Mesendoderm (in vitro differentiated cells): ENCODE measurements at regions not wholly inside any gene's neighbourhood (a gene's known extent, or its start where the extent isn't known, plus 50 kb on each side); places are given as distances from the start of the nearest gene placed in this dataset.

Source experiments
- DNase-seq: peaks from one replicate; pipeline ENCODE4 v3.0.0; 2013
- H2AK5ac ChIP-seq: 2 replicates; pipeline ENCODE4 v1.6.1; 2013; ENCODE audit warnings: low read length, inconsistent platforms
- H2BK120ac ChIP-seq: 2 replicates; pipeline ENCODE4 v1.6.1; 2013; ENCODE audit warnings: low read depth, mild to moderate bottlenecking, low read length, moderate library complexity, mixed read lengths
- H2BK15ac ChIP-seq: replicated peaks from 2 replicates; pipeline ENCODE4 v1.6.1; 2013; ENCODE audit warnings: low read depth, mild to moderate bottlenecking, moderate library complexity
- H2BK5ac ChIP-seq: 2 replicates; pipeline ENCODE4 v1.6.1; 2013; ENCODE audit warnings: low read length, inconsistent platforms
- H3K18ac ChIP-seq: 2 replicates; pipeline ENCODE4 v1.6.1; 2013; ENCODE audit warnings: mild to moderate bottlenecking, low read length, mixed read lengths
- H3K23ac ChIP-seq: one replicate; pipeline ENCODE4 v1.6.1; 2013; ENCODE audit warnings: low read length
- H3K27ac ChIP-seq: 2 replicates; pipeline ENCODE4 v1.5.1; 2013; ENCODE audit warnings: low read depth, mild to moderate bottlenecking, inconsistent platforms, low read length, moderate library complexity
- H3K27me3 ChIP-seq: 2 replicates; pipeline ENCODE4 v1.6.1; 2013; ENCODE audit warnings: low read length, control low read depth, mild to moderate bottlenecking, inconsistent platforms; ENCODE audit not compliant: insufficient read depth, poor library complexity
- H3K36me3 ChIP-seq: 2 replicates; pipeline ENCODE4 v1.6.1; 2013; ENCODE audit warnings: low read length, inconsistent platforms; ENCODE audit not compliant: control insufficient read depth, insufficient read depth
- H3K4ac ChIP-seq: one replicate; pipeline ENCODE4 v1.6.1; 2013; ENCODE audit warnings: low read depth, mild to moderate bottlenecking, low read length, moderate library complexity
- H3K4me1 ChIP-seq: 2 replicates; pipeline ENCODE4 v1.6.1; 2013; ENCODE audit warnings: low read depth, low read length, inconsistent platforms; ENCODE audit not compliant: control insufficient read depth
- H3K4me2 ChIP-seq: 2 replicates; pipeline ENCODE4 v1.6.1; 2013; ENCODE audit warnings: low read length
- H3K4me3 ChIP-seq: 2 replicates; pipeline ENCODE4 v1.5.1; 2013; ENCODE audit warnings: mild to moderate bottlenecking, low read length
- H3K56ac ChIP-seq: one replicate; pipeline ENCODE4 v1.6.1; 2013; ENCODE audit warnings: low read length
- H3K79me1 ChIP-seq: 2 replicates; pipeline ENCODE4 v1.6.1; 2013; ENCODE audit warnings: low read length, inconsistent platforms
- H3K79me2 ChIP-seq: 2 replicates; pipeline ENCODE4 v1.6.1; 2013; ENCODE audit warnings: mild to moderate bottlenecking, low read length; ENCODE audit not compliant: control insufficient read depth, insufficient read depth
- H3K9ac ChIP-seq: 2 replicates; pipeline ENCODE4 v1.6.1; 2013; ENCODE audit warnings: low read length, inconsistent platforms
- H4K5ac ChIP-seq: one replicate; pipeline ENCODE4 v1.6.1; 2013; ENCODE audit warnings: low read length
- H4K8ac ChIP-seq: one replicate; pipeline ENCODE4 v1.6.1; 2013; ENCODE audit warnings: low read depth, mild to moderate bottlenecking, control low read depth, low read length, moderate library complexity
- WGBS: extraction: QIAGEN DNeasy Blood & Tissue Kit; methylation state at CpG from one replicate; pipeline ENCODE4 v1.1.7; 2013; ENCODE audit warnings: low lambda C conversion rate, missing lambda C conversion rate; ENCODE audit not compliant: insufficient coverage; ENCODE audit errors: extremely low coverage; 5-methylcytosine and 5-hydroxymethylcytosine counted together

DNA sequence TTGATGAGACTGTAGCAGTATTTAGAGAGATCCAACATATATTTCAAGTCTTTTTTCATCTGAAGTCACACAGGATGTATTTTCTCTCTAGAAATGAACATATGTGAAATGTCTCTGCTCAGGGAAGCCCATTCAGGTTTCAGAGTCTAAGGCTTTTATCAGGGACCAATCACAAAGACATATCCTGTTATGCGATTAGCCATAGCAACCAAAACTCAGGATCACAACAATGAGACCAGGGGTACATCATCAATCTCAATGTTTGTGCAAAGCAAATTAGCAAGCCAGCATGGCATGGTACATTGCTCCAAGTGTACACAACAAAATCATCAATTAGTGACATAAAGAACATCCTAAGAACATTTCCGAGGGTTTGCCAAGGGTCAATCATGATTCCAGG, 99.2 kb upstream of the AMN1 start:
- H3K36me3 ChIP-seq = no peaks in the 10 kb centered on the region
- WGBS = no CpG with 5 or more reads among the region's 2 CpGs
- no peaks in the 10 kb centered on the region for H3K79me2 ChIP-seq

DNA sequence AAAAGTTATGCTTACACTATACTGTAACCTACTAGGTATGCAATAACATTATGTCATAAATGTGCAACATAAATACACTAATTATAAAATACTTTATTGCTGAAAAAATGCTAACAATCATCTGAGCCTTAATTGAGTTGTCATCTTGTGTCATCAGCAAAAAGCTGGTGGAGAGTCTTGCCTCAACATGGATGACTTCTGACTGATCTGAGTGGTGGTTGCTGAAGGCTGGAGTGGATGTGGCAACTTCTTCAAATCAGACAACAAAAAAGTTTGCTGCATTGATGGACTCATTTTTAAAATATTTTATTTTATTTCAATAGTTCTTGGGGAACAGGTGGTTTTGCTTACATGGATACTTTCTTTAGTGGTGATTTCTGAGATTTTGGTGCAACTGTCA, 93.9 kb upstream of the AMN1 start:
- no peak for DNase-seq
- no peak overlapping the region for H4K5ac ChIP-seq

More for the DNA sequence above, 99.2 kb upstream of the AMN1 start:
- Histone ChIP-seq H3K79me1 (no peaks in the 10 kb centered on the region), H3K18ac (no peak overlapping the region), H3K9ac (no peak overlapping the region), H3K4me1 (no peaks in the 10 kb centered on the region), H4K5ac (no peak overlapping the region), H4K8ac (no peak overlapping the region), H3K27me3 (no peaks in the 10 kb centered on the region), H3K4me3 (no peak overlapping the region), H3K4me2 (no peak overlapping the region), H2AK5ac (no peak overlapping the region), H3K27ac (no peak overlapping the region), H2BK5ac (no peak overlapping the region), H2BK120ac (no peak overlapping the region), H2BK15ac (no peak overlapping the region), H3K4ac (no peak overlapping the region), H3K23ac (no peak overlapping the region), H3K56ac (no peak overlapping the region)
- no peak for DNase-seq

DNA sequence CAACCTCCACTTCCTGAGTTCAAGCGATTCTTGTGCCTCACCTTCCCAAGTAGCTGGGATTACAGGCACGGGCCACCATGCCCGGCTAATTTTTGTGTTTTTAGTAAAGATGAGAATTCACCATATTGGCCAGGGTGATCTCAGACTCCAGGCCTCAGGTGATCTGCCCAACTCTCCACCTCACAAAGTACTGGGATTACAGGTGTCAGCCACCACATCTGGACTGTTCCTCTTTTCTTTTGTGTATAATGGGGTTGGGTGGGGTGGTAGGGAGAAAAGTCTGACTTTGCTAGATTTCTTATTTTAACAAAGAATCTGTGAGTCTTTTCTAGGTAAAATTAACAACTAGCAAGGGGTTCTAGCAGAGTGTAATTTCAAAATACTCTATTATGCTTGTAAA, 92.7 kb upstream of the AMN1 start:
- Histone ChIP-seq H2BK15ac (no peak overlapping the region), H2BK5ac (no peak overlapping the region), H3K27ac (no peak overlapping the region), H2BK120ac (no peak overlapping the region), H3K27me3 (no peaks in the 10 kb centered on the region), H3K79me1 (no peaks in the 10 kb centered on the region), H3K4me1 (no peaks in the 10 kb centered on the region), H3K36me3 (no peaks in the 10 kb centered on the region), H3K9ac (no peak overlapping the region), H3K79me2 (no peaks in the 10 kb centered on the region), H3K23ac (no peak overlapping the region), H4K5ac (no peak overlapping the region), H3K18ac (no peak overlapping the region), H3K56ac (no peak overlapping the region), H4K8ac (no peak overlapping the region), H3K4me3 (no peak overlapping the region), H2AK5ac (no peak overlapping the region), H3K4ac (no peak overlapping the region), H3K4me2 (no peak overlapping the region)
- DNase-seq = no peak
- WGBS = no CpG with 5 or more reads among the region's 3 CpGs

More for the DNA sequence above, 93.9 kb upstream of the AMN1 start:
- H3K4me1 ChIP-seq = no peaks in the 10 kb centered on the region
- H3K79me2 ChIP-seq = no peaks in the 10 kb centered on the region
- no peak overlapping the region for H3K18ac ChIP-seq
- H3K79me1 ChIP-seq = no peaks in the 10 kb centered on the region
- no peaks in the 10 kb centered on the region for H3K36me3 ChIP-seq
- no peak overlapping the region for H2BK5ac ChIP-seq
- H3K4ac ChIP-seq = no peak overlapping the region
- no peak overlapping the region for H3K4me2 ChIP-seq
- H4K8ac ChIP-seq = no peak overlapping the region
- no peak overlapping the region for H3K23ac ChIP-seq
- H3K9ac ChIP-seq = no peak overlapping the region
- no peak overlapping the region for H3K27ac ChIP-seq
- no peak overlapping the region for H2BK15ac ChIP-seq
- no peak overlapping the region for H2AK5ac ChIP-seq
- H3K4me3 ChIP-seq = no peak overlapping the region
- H2BK120ac ChIP-seq = no peak overlapping the region
- H3K27me3 ChIP-seq = no peaks in the 10 kb centered on the region
- no peak overlapping the region for H3K56ac ChIP-seq

DNA sequence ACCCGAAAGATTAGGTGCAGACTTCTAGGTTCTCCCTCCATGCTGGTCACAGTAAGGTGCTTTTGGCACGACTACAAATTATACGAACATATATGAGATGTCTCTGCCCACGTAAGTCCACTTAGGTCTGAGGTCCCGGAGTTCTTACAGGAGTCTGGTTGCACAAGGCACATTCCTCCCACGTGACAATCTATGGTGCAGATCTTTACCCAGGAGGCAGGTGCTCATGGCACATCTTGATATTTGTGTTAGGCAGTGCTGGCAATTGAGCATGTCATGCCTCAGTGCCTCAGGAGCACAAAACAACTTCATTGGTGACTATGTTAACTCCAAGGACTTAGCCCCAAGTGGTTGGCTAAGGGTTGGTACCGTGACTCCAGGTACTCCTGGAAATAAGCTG, 92.0 kb upstream of the AMN1 start:
- Histone ChIP-seq H3K23ac (no peak overlapping the region), H3K9ac (no peak overlapping the region), H3K4me2 (no peak overlapping the region), H3K4me3 (no peak overlapping the region), H2BK5ac (no peak overlapping the region), H2BK120ac (no peak overlapping the region), H3K79me1 (no peaks in the 10 kb centered on the region), H3K56ac (no peak overlapping the region), H3K27ac (no peak overlapping the region), H3K36me3 (no peaks in the 10 kb centered on the region), H3K4me1 (no peaks in the 10 kb centered on the region), H2BK15ac (no peak overlapping the region), H3K79me2 (no peaks in the 10 kb centered on the region), H4K8ac (no peak overlapping the region), H4K5ac (no peak overlapping the region), H3K18ac (no peak overlapping the region), H2AK5ac (no peak overlapping the region), H3K27me3 (no peaks in the 10 kb centered on the region), H3K4ac (no peak overlapping the region)
- no peak for DNase-seq
- WGBS = no CpG with 5 or more reads among the region's 7 CpGs

DNA sequence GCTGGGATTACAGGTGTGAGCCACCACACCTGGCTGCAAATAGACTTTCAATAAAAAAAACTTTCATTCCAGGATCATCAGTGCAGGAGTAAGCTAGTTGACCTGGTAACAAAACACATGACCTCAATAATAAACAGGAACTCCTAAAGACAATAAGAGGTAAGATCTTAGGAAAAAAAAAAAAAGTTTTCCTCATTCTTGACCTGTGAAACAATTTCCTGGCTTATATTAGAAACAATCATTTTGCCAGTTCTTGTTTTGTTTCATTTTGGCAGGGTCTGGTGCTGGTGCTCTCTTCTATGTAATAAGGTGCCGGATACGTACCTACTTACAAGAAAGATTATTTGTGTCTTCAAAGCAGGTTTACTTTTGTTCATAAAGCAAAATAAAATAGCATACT, 90.6 kb upstream of the AMN1 start:
- Histone ChIP-seq H2AK5ac (no peak overlapping the region), H3K23ac (no peak overlapping the region), H2BK5ac (no peak overlapping the region), H3K36me3 (no peaks in the 10 kb centered on the region), H2BK15ac (no peak overlapping the region), H3K79me2 (no peaks in the 10 kb centered on the region), H3K4me2 (no peak overlapping the region), H3K18ac (no peak overlapping the region), H2BK120ac (no peak overlapping the region), H3K79me1 (no peaks in the 10 kb centered on the region), H3K56ac (no peak overlapping the region), H3K4me1 (no peaks in the 10 kb centered on the region), H3K4me3 (no peak overlapping the region), H4K5ac (no peak overlapping the region), H3K27ac (no peak overlapping the region), H3K4ac (no peak overlapping the region), H3K27me3 (no peaks in the 10 kb centered on the region), H4K8ac (no peak overlapping the region), H3K9ac (no peak overlapping the region)
- peak; percentile 29 for DNase-seq
- no CpG with 5 or more reads among the region's 2 CpGs for whole genome bisulfite sequencing

DNA sequence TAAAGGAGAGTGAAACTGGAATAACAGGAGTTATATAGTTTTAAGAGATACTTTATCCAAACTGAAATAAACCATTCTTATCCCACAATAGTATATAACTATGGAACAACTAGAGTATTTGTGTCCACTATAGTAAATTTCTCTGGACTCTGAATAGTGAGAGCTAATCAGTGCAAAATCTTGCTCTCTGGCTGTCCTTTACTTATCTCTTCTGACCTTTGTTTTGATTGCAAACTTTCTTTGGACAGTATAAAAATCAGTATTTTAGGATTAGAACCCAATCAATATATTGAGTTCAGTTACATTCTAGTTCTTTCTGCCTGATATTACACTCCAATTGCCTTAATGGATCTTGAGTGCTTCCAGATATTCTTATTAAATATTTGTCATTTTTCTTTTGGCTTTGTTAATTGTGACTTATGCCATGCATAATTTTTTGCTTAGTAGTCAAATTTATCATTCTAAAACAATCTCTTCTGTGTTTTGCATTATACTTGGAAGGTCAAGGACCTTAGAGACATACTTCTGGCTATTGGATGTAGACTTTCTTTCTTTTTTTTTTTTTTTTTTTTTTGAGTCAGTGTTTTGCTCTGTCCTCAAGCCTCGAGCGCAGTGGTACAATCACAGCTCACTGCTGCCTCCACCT, 89.9 kb upstream of the AMN1 start:
- Histone ChIP-seq H3K27me3 (no peaks in the 10 kb centered on the region), H3K79me1 (no peaks in the 10 kb centered on the region), H3K79me2 (no peaks in the 10 kb centered on the region), H3K4ac (no peak overlapping the region), H2BK120ac (no peak overlapping the region), H4K5ac (no peak overlapping the region), H2BK5ac (no peak overlapping the region), H2BK15ac (no peak overlapping the region), H3K4me3 (no peak overlapping the region), H4K8ac (no peak overlapping the region), H3K56ac (no peak overlapping the region), H2AK5ac (no peak overlapping the region), H3K27ac (no peak overlapping the region), H3K9ac (no peak overlapping the region), H3K4me1 (no peaks in the 10 kb centered on the region), H3K4me2 (no peak overlapping the region), H3K18ac (no peak overlapping the region), H3K23ac (no peak overlapping the region), H3K36me3 (no peaks in the 10 kb centered on the region)
- no peak for DNase-seq
- no CpG with 5 or more reads among the region's 2 CpGs for WGBS
